Activated naive CD4-positive, alpha-beta T cell treated with Interleukin-2 at 50 U/mL for 16 hours (primary cell): ENCODE measurements at regions not wholly inside any gene's neighbourhood (a gene's known extent, or its start where the extent isn't known, plus 50 kb on each side); places are given as distances from the start of the nearest gene placed in this dataset.
"Not testable (repeated sequence)": the region's sequence is repeated elsewhere in the genome, so short reads cannot be mapped to it uniquely, and the experiment has no call there.

Experiments
- DNase-seq: peaks from one replicate; pipeline ENCODE4 v3.0.0-alpha.2; 2020

DNA sequence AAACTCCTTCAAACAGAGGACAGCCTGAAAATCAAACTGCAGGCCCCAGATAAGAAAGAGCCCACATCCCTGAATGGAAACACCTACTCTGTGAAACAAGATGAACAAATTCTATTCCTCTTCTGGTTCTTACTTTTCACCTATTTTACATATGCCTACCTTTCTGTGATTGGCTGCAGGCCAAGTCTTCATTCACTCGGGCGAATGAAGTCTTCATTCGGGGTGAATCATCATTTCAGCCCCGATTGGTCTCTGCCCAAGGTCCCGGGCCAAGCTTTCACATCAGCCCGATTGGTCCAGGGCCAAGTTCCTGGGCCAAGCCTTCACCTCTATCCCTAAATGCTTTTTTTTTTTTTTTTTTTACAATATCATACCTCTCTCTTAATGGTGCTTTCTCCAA lies 529.8 kb upstream of the ACTRT1 start:
- DNase-seq: no peak

DNA sequence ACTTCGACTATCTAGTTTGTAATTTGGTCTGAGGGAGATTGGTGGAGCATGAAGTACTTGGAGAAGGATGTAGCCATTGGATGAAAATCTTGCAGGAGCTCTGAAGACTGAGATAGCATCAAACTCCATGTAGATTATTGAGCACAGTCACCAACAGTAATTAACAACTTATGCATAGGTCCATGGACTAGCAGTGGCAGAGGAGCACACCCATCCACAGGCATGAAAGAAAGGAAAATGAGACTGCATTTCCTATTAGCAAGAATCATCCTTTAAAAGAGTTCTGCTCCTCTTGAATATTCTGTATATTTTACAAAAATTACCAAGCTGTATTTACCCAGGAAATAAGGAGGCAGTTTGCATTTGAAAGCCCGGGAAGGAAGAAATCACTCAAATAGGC lies 529.4 kb upstream of the ACTRT1 start:
- no peak for DNase-seq

DNA sequence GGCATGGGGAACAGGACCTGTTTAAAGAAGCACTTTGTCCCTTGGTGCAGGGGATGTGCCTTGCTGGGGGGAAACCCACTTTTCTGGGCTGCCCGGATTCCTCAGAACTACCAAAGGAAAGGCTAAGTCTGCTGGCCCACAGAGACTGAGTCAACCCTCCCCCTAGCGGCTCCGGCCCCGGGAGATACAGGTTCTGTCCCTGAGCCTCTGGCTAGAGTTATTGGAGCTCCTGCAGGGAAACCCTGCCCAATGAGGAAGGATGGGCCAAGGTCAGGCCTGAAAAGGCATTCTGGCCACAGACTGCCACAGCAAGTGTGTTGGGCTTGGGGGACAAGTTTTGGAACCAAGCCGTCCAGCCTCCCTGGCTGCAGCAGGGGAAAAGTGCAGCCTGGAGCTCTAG lies 490.9 kb upstream of the ACTRT1 start:
- DNase-seq: no peak

DNA sequence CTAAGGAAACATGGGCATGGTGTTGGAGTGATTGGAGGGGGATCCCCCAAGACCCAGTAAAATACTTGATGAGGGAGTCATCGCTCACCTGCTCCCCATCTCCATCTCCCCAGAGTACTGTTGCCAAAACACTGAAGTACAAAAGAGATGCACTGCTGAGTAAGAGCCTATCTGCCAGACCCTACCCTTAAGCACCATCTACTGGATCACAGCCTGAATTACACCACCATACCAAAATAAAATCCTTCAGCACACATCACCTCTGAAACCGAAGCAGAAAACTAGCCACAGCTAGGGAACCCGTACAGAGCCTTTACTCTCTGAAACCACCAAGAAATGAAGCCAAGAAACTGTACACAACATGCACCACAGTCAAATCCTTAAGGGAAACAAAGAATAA lies 466.3 kb upstream of the ACTRT1 start:
- no peak for DNase-seq

DNA sequence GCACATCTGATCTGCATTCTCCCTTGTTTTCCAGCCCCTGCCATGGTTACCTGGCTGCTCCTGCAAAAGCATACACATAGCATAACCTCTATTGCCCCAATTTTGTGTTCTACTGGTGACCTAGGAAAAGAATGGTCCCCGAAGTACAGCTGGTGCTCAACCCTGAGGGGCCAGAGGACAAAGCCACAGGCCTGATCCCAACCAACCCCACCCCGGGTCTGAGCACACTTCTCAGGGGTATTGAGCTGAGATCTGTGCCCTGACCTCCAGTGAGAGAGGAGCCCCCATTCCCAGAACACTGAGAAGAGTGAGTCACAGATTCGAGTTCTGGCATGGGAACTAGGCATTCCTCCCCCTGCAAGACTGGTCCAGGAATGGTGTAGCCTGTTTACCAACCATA lies 465.5 kb upstream of the ACTRT1 start:
- DNase-seq: no peak

DNA sequence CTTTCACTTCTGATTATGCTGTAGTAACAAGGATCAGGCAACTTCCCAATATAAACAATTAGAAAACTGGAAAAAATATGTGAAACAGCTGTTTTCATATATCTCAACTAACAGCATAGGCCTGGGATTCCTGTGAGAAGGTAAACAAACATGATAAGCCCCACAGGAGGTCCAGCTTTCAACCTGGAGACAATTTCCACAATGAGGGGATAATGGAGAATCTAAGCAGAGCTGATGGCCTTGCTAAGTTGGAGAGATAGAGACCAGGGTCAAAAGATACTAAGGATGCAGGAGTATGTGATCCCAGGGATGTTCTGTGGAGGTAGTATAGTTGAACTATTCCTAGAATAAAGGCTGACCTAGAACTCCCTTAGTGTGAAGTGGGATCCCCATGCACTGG lies 452.3 kb upstream of the ACTRT1 start:
- DNase-seq: no peak

DNA sequence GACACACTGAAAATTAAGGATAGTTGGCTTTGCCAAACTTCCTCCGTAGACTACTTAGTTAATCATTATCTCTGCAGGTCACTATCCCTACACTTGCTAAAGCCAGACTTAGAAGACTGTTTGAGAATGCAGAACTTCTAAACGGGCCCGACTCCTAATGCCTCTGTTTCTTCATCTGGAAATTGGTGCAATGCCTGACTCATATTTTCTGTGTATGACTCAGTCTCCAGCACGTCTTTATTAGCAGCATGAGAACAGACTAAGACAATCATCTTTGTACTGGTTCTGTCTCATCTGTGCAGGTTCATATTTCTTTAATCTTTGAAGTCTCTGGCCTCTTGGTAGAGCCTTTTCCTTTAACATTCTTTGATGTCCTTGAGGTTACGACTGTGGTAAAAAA lies 411.9 kb upstream of the ACTRT1 start:
- DNase-seq: no peak

DNA sequence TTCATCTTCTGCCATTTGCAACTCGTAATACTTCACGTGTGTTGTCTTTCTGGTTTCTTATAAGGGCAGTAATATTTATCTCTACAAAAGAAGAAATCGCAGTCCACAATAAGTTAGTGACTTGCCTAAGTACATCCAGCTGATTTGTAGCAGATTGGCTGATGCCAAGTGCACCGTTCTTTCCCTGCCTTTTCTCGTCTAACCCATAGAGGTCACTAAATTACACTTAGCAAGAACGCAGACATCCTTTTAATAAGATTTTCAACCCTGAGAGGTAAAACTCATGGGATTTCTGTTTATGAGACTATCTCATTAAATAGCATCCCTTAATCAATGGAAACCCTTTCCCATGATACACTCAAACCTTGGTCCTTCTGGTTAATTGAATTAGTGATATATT lies 408.6 kb upstream of the ACTRT1 start:
- DNase-seq: no peak

DNA sequence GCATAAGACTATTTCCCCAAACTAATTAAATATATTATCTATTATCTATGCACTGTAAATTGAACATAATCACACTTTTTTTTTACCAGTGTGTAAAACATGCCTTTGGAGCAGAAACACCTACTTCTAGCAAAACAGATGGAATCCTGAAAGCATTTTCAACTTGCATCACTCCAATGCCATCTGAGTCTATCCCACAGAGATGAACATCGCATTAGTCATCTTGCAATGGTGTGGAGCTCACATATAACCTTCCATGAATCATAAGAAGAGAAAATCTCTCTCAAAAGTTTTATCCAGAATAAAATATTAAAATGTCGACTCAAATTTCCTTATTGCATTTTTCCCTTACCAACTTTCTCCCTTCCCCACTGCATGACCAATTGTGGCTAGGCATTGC lies 406.7 kb upstream of the ACTRT1 start:
- DNase-seq: no peak

DNA sequence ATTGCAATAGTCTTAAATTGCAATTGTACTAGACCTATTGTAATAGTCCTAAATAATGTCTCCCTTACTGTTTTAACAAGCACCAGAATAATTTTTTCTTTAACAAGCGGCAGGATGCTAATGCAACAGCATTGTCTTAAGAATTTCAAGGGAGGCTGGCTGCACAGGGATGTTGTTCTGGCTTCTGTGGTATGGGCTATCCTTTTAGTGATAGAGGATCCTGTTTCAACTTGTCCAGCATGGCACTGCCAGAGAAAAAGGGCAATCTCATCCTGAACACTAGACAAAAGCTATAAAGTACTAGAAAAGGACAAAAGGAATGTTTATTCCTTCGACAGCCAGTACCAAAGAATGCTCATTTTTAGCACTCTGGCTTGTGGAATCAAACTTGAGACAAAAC lies 405.5 kb upstream of the ACTRT1 start:
- no peak for DNase-seq

DNA sequence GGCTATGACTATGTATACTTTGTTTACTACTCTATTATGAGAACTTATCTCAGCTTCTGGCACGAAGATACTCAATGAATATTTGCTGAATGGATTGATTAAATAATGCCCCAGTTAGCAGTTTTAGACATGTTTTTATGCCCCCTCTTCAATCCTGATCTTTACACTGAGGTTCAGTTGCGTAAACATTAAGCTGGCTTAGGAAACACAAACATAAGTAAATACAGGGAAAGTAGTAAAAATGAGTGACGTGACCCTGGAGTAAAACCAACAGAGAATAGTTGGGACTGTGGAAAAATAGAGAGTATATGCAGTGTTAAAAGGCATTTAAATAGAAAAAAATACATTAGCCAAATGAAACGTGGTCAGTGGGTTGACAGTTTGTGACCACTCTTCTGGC lies 387.0 kb upstream of the ACTRT1 start:
- DNase-seq: no peak

DNA sequence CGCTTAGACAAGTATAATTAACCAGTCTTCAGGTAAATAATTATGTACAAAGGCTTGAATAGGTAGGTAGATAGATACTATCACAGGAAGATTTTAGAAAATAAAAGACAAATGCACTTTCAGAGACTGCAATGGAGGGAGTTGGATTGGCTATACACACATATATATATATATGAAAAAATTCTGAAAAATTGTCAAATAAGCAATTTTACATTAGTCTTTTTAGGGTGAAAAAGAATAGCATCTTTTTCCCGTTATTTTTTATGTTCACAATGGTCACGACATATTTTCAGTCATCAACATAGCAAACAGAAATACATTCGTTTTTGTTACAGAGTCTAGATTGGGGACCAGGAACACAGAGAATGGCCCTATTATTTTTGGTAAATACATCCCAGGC lies 385.9 kb upstream of the ACTRT1 start:
- DNase-seq: no peak

DNA sequence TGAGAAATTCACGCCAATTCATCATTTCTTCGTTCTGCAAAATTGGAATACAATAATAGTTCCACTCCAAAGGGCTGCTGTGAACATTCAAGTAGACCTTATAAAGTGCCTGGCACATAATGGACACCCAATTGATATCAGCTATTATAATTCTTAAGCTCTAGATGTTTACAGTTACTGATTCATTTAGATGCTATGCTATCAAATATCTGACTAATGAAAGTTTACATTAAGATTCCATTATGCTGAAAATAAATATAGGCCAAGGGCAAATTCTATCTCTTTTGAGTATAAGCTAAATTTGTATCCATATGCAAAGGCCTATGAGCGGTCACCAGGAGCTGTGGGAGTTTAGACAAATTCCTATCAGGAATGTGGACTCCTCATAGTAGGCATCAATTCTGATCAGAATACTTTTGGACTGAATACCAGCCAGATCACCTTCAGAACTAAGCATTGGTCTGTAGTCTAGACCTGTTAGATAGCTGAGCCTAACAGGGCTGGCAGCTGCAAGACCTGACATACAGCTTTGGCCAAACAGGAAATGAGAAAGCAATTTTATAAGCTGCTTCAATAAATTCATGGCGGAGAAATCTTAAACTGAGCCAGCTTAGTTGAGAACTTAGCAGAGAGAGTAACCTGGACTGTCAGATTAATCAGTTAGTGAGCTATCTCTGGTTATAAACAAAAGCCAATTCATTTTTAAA lies 384.3 kb upstream of the ACTRT1 start:
- no peak for DNase-seq

DNA sequence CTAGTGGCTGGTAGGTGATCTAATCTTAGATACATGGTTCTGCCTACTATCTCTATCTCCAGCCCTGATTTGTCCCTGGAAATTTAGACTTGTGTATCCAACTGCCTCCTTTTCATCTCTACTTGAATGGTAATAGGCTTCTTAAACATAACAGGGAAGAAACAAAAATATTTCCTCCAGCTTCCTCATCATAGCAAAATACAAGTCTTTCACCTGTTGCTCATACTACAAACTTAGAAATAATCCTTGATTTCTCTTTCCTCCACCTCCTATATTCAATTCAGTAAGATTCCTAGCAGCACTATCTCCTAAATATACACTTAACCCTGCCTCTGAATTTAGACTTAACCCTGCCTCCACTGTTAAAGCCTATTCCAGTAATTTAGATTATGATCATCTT lies 373.3 kb upstream of the ACTRT1 start:
- DNase-seq: no peak

DNA sequence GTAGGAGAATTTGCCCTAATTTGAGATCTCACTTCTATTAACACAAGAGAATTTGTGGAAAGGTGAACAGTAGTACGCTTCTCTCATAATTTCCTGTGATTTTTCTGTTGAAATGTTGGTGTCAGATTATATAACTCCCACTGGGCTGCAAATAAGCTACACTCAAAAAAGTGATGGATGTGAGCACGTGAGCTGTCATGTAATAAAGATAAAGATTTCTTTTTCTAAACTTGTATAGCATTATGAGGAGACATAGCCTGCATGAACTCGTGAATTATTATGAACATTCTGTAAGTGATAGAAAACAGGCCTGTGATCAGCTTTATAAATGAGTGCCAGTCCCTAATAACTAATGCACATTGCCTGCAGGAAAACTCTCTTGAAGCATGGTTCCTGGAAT lies 356.6 kb upstream of the ACTRT1 start:
- no peak for DNase-seq

DNA sequence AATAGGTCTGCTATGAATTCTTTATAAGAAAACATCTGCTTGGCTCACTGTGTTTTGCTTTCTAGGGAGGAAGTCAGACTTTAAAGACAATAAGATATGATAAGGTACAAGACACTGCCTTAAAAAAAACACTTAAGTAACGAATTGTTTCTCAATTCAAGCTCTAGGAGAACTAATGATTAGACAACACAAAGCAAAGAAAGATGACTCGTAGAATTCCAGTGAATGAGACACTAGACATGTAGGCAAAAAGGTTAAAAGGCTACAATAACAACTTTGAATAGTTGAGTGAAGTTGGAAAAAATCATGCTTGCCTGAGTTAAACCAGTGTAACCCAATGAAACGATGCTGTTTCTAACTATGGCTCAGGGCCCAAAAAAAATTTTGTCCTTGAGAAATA lies 344.4 kb upstream of the ACTRT1 start:
- DNase-seq: no peak

DNA sequence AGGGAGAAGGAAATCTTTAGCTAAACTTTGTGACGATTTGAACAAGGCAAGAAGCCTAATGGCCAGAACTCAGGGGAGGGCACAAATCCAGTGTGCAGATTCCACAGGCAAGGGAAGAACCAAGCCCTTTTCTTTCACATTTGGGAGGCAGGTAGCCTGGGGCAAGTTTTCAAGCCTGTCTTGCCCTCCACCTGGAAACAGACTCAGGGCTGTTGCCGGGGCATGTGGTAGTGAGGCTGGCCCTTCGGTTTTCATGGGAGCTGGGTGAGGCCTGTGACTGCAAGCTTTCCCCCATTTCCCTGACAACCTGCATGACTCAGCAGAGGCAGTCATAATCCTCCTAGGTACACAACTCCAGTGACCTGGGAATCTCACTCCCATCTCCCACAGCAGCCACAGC lies 331.6 kb upstream of the ACTRT1 start:
- DNase-seq: not testable (repeated sequence)

DNA sequence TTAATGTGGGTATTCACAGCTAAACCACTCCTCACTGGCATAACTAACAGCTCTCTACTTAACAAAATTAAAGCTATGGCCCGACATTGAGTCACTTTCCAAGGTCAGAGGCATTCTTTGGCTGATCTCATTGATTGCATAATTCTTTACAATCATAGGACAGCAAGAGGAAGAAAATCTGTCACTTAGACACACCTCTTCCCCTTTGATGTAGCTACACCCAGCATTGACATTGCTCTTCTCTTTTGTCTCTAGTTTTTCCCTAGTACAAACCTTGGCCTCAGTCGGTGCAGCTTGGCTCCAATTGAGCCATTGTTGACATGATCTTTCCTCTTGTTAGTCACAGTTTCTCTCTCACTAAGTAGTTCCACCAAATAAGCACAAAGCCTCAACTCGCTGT lies 313.3 kb upstream of the ACTRT1 start:
- DNase-seq: no peak

DNA sequence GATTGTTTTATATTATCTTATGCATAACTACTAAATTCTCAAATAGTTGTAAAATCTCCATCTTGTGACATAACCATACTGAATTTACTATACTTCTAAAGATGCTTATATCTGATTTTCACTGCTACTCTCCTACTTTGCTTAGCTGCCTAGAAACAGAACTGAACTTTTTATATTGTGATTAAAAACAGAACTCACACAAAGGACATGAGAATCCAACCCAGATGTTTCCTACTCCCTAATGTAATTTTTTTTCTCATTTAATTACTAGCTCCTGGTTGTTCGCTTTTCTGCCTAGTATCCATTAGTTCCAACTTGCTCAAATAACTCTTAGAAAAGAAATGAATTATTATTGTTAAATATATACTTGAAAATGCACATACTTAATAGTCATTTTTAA lies 283.5 kb upstream of the ACTRT1 start:
- DNase-seq: no peak

DNA sequence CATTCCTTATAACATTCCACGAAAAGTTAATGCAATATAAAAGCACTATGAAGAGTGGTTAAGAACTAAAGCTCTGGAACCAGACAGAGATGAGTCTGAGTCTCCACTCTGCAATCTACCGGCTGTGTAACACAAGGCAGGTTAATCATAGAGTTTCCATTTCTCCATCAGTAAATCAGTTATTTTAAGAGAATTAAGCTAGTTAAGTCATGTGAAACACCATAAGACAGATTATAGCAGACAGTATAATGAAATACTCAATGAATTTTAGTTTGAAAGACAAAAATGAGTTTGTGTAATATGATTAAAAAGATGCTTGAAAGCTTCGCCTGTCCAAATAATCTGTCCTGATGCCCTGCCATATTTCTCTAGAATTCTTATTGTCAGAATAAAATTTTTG lies 282.6 kb upstream of the ACTRT1 start:
- no peak for DNase-seq

DNA sequence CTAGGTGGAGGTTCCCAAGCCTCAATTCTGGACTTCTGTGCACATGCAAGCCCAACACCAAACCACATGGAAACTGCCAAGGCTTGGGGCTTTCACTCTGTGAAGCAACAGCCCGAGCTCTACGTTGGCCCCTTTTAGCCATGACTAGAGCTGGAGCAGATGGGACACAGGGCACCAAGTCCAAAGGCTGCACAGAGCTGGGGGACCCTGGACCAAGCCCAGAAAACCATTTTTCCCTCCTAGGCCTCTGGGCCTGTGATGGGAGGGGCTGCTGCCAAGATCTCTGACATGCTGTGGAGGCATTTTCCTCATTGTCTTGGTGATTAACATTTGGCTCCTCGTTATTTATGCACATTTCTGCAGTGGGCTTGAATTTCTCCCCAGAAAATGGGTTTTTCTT lies 258.7 kb upstream of the ACTRT1 start:
- no peak for DNase-seq

DNA sequence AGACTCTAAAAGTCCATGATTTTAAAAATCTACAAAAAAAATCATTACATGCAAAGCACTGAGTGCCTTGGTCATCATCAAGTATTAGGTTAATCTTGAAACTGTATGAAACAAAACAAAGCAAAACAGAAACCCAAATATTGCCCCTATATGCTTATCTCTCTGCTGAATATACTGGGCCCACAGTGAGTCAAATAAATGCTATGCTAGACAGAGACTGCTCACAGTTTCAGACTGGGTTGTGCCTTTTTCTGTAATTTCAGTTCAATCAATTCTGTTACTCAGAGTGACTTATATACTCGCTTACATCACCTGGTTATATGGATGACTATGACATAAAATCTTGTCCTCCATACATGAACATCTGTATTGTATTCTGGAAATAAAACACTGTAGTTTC lies 257.1 kb upstream of the ACTRT1 start:
- DNase-seq: no peak

DNA sequence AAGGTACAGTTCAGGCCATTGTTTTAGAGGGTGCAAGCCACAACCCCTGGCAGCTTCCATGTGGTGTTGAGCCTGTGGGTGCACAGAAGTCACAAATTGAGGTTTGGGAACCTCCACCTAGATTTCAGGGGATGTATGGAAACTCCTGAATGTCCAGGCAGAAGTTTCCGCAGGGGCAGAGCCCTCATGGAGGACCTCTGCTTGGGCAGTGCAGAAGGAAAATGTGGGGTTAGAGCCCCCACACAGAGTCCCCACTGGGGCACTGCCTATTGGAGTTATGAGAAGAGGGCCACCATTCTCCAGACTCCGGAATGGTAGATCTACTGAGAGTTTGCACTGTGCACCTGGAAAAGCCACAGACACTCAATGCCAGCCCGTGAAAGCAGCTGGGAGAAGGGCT lies 242.0 kb upstream of the ACTRT1 start:
- DNase-seq: no peak

DNA sequence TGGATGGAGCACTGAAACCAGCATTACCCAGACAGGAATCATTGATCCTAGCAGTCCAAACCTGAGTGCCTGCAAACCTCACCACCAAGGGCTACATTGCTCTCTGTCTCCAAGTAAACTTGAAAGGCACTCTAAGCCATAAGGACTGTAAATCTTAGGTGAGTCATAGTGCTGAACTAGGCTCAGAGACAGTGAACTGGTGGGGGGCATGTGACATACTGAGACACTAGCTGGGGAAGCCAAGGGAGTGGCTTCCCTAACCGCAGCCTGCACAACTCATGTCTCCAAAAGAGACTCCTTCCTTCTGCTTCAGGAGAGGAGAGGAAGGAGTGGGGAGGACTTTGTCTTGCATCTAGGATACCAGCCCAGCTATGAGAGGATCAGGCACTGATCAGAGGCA lies 235.5 kb upstream of the ACTRT1 start:
- no peak for DNase-seq

DNA sequence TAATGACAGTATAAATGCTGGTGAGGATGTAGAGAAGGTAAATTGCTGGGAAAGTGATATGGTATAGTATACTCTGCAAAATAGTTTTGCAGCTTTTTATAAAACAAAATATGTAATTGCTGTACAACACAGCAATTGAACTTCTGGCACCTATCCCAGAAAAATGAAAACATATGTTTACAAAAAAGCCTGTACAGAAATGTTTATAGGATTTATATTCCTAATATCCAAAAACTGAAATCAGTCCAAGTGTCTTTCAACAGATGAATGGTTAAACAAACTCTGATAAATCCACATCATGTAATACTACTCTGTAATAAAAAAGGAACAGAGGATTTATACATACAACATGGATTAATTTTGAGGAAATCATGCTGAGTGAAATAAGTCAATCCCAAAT lies 198.4 kb upstream of the ACTRT1 start:
- DNase-seq: no peak

DNA sequence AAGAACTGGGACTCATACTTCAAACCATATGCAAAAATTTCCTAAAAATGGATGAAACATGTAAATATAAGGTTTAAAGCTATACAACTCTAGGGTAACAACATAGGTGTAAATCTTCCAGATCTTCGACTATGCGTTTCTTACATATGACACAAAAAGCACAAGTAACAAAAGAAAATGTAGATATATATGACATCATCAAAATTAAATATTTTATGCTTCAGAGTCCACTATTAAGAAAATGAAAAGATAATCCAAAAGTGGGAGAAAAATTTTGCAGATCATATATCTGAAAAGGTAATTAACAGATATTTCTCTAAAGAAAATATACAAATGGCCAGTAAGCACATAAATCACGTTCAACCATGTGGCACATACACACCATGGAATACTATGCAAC lies 164.2 kb upstream of the ACTRT1 start:
- DNase-seq: no peak
